HEK293 (cell line): ENCODE measurements at regions not wholly inside any gene's neighbourhood (a gene's known extent, or its start where the extent isn't known, plus 50 kb on each side); places are given as distances from the start of the nearest gene placed in this dataset.

Source experiments
- CTCF ChIA-PET: fragments of 350-600 bp; formaldehyde crosslinking; extraction: SDS; loops from one replicate; lab custom pipeline; 2021; ENCODE audit warnings: antibody characterized with exemption; lab: Yijun Ruan, JAX
- POLR2A ChIA-PET: fragments of 300-600 bp; formaldehyde crosslinking; extraction: SDS; loops from one replicate; lab custom pipeline; 2020; ENCODE audit warnings: antibody characterized with exemption, inconsistent platforms; lab: Yijun Ruan, JAX
- H3K27ac ChIP-seq: fragments of 200-500 bp; sonication (Bioruptor generic); 2 replicates; pipeline ENCODE4 v1.5.1; 2014; ENCODE audit warnings: low read depth, low read length, control low read depth, inconsistent platforms; ENCODE audit errors: extremely low read depth
- H3K36me3 ChIP-seq, 2 experiments: fragments of 200-500 bp in 1 of 2; sonication (Bioruptor generic) in 1 of 2; 1 replicate in 1 of 2; 2 replicates in 1 of 2; pipeline ENCODE4 v1.5.1; 2014 to 2017; ENCODE audit warnings: inconsistent platforms in 2 of 2, low read length in 2 of 2; ENCODE audit not compliant: control insufficient read depth in 2 of 2, insufficient read depth in 1 of 2
- H3K4me1 ChIP-seq: fragments of 200-500 bp; sonication (Bioruptor generic); 2 replicates; pipeline ENCODE4 v1.5.1; 2014; ENCODE audit warnings: mild to moderate bottlenecking, low read length, inconsistent platforms; ENCODE audit not compliant: control insufficient read depth, insufficient read depth
- H3K4me3 ChIP-seq: 2 replicates; pipeline ENCODE4 v1.5.1; 2011; ENCODE audit warnings: low read depth, mild to moderate bottlenecking, control low read depth, low read length, moderate library complexity
- H3K9me3 ChIP-seq: fragments of 200-500 bp; sonication (Bioruptor generic); 2 replicates; pipeline ENCODE4 v1.5.1; 2014; ENCODE audit warnings: low read depth, low read length, inconsistent platforms; ENCODE audit not compliant: control insufficient read depth, insufficient read depth
- KLF8 ChIP-seq: fragments of 450-650 bp; formaldehyde crosslinking; IDR thresholded peaks from 2 replicates; pipeline ENCODE4 v1.5.1; 2016; ENCODE audit warnings: missing biosample characterization, missing genetic modification characterization
- SCRT1 ChIP-seq: fragments of 450-650 bp; formaldehyde crosslinking; IDR thresholded peaks from 2 replicates; pipeline ENCODE4 v1.5.1; 2016; ENCODE audit warnings: missing biosample characterization, missing genetic modification characterization, borderline replicate concordance
- WT1 ChIP-seq: fragments of 450-650 bp; formaldehyde crosslinking; IDR thresholded peaks from 2 replicates; pipeline ENCODE4 v1.5.1; 2016; ENCODE audit warnings: missing biosample characterization, missing genetic modification characterization
- ZBTB21 ChIP-seq: fragments of 450-650 bp; formaldehyde crosslinking; IDR thresholded peaks from 2 replicates; pipeline ENCODE4 v1.5.1; 2017; ENCODE audit warnings: missing biosample characterization, missing genetic modification characterization
- ZBTB8A ChIP-seq: fragments of 450-650 bp; formaldehyde crosslinking; IDR thresholded peaks from 2 replicates; pipeline ENCODE4 v1.5.1; 2016; ENCODE audit warnings: missing biosample characterization, missing genetic modification characterization
- ZNF112 ChIP-seq: fragments of 450-650 bp; formaldehyde crosslinking; IDR thresholded peaks from 2 replicates; pipeline ENCODE4 v1.5.0; 2017; ENCODE audit warnings: missing biosample characterization, missing genetic modification characterization
- ZNF132 ChIP-seq: fragments of 450-650 bp; formaldehyde crosslinking; IDR thresholded peaks from 2 replicates; pipeline ENCODE4 v1.5.1; 2017; ENCODE audit warnings: missing biosample characterization, missing genetic modification characterization, borderline replicate concordance
- ZNF148 ChIP-seq: fragments of 450-650 bp; formaldehyde crosslinking; IDR thresholded peaks from 2 replicates; pipeline ENCODE4 v1.5.0; 2017; ENCODE audit warnings: missing biosample characterization, missing genetic modification characterization, borderline replicate concordance
- ZNF2 ChIP-seq: fragments of 450-650 bp; formaldehyde crosslinking; IDR thresholded peaks from 2 replicates; pipeline ENCODE4 v1.5.1; 2016; ENCODE audit warnings: missing biosample characterization, missing genetic modification characterization
- ZNF266 ChIP-seq: fragments of 450-650 bp; formaldehyde crosslinking; IDR thresholded peaks from 2 replicates; pipeline ENCODE4 v1.5.1; 2016; ENCODE audit warnings: missing biosample characterization, missing genetic modification characterization, low read depth
- ZNF596 ChIP-seq: fragments of 450-650 bp; IDR thresholded peaks from 2 replicates; pipeline ENCODE4 v1.5.0; 2018; ENCODE audit warnings: missing biosample characterization, mild to moderate bottlenecking, missing genetic modification characterization, moderate library complexity
- ZNF660 ChIP-seq: fragments of 450-650 bp; IDR thresholded peaks from 2 replicates; pipeline ENCODE4 v1.5.1; 2018; ENCODE audit warnings: missing biosample characterization, mild to moderate bottlenecking, missing genetic modification characterization
- ZNF830 ChIP-seq: fragments of 450-650 bp; IDR thresholded peaks from 2 replicates; pipeline ENCODE4 v1.5.0; 2018; ENCODE audit warnings: missing biosample characterization, missing genetic modification characterization, low read depth, mild to moderate bottlenecking, moderate library complexity
- TF ChIP-seq, protein P1 (sequence below): fragments of 450-650 bp; IDR thresholded peaks from 2 replicates; pipeline ENCODE4 v1.5.1; 2018; ENCODE audit warnings: missing biosample characterization, mild to moderate bottlenecking, missing genetic modification characterization
- TF ChIP-seq, protein P2 (sequence below): fragments of 450-650 bp; formaldehyde crosslinking; conservative IDR thresholded peaks from 2 replicates; pipeline ENCODE4 v1.5.1; 2016; ENCODE audit warnings: low read depth, missing biosample characterization, missing genetic modification characterization
- TF ChIP-seq, protein P3 (sequence below): fragments of 450-650 bp; formaldehyde crosslinking; IDR thresholded peaks from 2 replicates; pipeline ENCODE4 v1.5.1; 2016; ENCODE audit warnings: missing biosample characterization, missing genetic modification characterization

DNA sequence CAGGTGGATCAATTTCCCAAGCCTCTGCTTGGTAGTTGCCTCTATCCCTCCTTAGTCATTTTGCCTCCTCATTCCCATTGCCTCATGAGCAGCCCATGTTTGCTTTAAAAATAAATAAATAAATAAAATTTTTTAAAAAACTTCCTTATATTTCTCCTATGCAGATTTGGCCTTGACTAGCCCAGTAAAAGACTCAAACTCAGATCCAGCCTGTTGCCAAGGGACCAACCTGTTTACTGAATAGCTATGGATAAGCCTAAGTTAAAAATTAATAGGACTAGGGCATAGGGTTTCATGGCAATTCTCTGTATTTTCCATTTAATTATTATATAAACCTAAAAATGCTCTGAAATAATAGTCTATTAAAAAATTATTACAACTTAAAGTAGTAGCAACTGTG is 384.4 kb downstream of the RSL24D1 start (continued):
- TF ChIP-seq, protein P1, sequence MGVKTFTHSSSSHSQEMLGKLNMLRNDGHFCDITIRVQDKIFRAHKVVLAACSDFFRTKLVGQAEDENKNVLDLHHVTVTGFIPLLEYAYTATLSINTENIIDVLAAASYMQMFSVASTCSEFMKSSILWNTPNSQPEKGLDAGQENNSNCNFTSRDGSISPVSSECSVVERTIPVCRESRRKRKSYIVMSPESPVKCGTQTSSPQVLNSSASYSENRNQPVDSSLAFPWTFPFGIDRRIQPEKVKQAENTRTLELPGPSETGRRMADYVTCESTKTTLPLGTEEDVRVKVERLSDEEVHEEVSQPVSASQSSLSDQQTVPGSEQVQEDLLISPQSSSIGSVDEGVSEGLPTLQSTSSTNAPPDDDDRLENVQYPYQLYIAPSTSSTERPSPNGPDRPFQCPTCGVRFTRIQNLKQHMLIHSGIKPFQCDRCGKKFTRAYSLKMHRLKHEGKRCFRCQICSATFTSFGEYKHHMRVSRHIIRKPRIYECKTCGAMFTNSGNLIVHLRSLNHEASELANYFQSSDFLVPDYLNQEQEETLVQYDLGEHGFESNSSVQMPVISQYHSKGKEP (tag by site-specific recombination), result no peak
- TF ChIP-seq KLF8 (no peak), ZNF148 (no peak), ZNF112 (no peak)

DNA sequence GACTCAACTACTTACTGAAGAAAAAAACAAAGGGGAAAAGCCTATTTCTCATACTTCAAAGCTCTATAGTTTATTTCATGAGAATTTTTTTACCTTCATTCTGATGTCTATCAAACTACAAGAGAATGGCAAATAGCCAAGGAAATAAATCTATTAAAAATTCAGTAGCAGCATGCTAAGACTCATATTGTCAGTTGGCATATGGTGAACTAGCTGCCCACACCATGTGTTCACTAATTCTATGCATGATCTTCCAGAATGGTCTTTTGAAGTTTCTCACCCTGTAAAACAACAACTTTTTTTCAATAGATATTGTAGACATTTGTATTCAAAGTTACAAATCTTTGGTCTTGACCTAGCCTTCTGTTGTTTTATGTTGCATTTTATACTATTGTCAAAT is 386.2 kb downstream of the RSL24D1 start:
- no peaks in the 10 kb centered on the region for H3K4me1 ChIP-seq
- CTCF ChIA-PET, result no interaction called here
- POLR2A ChIA-PET, result no interaction called here
- no peak overlapping the region for H3K27ac ChIP-seq
- H3K36me3 ChIP-seq, result no peaks in the 10 kb centered on the region
- no peak overlapping the region for H3K4me3 ChIP-seq
- TF ChIP-seq ZNF2 (tag by site-specific recombination), result no peak
- TF ChIP-seq ZNF660 (tag by site-specific recombination), result no peak
- TF ChIP-seq ZNF266 (tag by site-specific recombination), result no peak
- no peak for TF ChIP-seq ZBTB8A (tag by site-specific recombination)
- TF ChIP-seq, protein P2, sequence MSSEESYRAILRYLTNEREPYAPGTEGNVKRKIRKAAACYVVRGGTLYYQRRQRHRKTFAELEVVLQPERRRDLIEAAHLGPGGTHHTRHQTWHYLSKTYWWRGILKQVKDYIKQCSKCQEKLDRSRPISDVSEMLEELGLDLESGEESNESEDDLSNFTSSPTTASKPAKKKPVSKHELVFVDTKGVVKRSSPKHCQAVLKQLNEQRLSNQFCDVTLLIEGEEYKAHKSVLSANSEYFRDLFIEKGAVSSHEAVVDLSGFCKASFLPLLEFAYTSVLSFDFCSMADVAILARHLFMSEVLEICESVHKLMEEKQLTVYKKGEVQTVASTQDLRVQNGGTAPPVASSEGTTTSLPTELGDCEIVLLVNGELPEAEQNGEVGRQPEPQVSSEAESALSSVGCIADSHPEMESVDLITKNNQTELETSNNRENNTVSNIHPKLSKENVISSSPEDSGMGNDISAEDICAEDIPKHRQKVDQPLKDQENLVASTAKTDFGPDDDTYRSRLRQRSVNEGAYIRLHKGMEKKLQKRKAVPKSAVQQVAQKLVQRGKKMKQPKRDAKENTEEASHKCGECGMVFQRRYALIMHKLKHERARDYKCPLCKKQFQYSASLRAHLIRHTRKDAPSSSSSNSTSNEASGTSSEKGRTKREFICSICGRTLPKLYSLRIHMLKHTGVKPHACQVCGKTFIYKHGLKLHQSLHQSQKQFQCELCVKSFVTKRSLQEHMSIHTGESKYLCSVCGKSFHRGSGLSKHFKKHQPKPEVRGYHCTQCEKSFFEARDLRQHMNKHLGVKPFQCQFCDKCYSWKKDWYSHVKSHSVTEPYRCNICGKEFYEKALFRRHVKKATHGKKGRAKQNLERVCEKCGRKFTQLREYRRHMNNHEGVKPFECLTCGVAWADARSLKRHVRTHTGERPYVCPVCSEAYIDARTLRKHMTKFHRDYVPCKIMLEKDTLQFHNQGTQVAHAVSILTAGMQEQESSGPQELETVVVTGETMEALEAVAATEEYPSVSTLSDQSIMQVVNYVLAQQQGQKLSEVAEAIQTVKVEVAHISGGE (tag by site-specific recombination), result no peak
- no peak for TF ChIP-seq ZNF132 (tag by site-specific recombination)
- no peak for TF ChIP-seq SCRT1 (tag by site-specific recombination)
- TF ChIP-seq ZNF596, result no peak
- TF ChIP-seq ZNF830 (tag by site-specific recombination), result no peak
- no peaks in the 10 kb centered on the region for H3K9me3 ChIP-seq

GRCh38 chr15:54810031-54810430 is 386.7 kb downstream of the RSL24D1 start:
- H3K4me1 ChIP-seq, result no peaks in the 10 kb centered on the region
- no peak overlapping the region for H3K27ac ChIP-seq
- H3K36me3 ChIP-seq, result no peaks in the 10 kb centered on the region
- ChIA-PET CTCF (no interaction called here), POLR2A (no interaction called here)
- no peaks in the 10 kb centered on the region for H3K9me3 ChIP-seq
- TF ChIP-seq ZBTB21 (no peak), WT1 (no peak)
- TF ChIP-seq, protein P3, sequence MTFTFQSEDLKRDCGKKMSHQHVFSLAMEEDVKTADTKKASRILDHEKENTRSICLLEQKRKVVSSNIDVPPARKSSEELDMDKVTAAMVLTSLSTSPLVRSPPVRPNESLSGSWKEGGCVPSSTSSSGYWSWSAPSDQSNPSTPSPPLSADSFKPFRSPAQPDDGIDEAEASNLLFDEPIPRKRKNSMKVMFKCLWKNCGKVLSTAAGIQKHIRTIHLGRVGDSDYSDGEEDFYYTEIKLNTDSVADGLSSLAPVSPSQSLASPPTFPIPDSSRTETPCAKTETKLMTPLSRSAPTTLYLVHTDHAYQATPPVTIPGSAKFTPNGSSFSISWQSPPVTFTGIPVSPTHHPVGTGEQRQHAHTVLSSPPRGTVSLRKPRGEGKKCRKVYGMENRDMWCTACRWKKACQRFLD (tag by site-specific recombination), result no peak
- H3K4me3 ChIP-seq, result no peak overlapping the region
